OCI-LY1 (cell line): ENCODE measurements at regions not wholly inside any gene's neighbourhood (a gene's known extent, or its start where the extent isn't known, plus 50 kb on each side); places are given as distances from the start of the nearest gene placed in this dataset.

Experiments used
- CTCF ChIP-seq: fragments of 200-600 bp; sonication (generic), shearing (Covaris generic); IDR thresholded peaks from 2 replicates; pipeline ENCODE4 v1.5.1; 2017; ENCODE audit warnings: mild to moderate bottlenecking, antibody characterized with exemption, low read length, moderate library complexity, mixed read lengths
- EZH2 ChIP-seq: fragments of 200-600 bp; sonication (generic), shearing (Covaris generic); IDR thresholded peaks from 2 replicates; pipeline ENCODE4 v1.8.0; 2017; ENCODE audit warnings: borderline replicate concordance, mixed run types, mild to moderate bottlenecking, antibody characterized with exemption, low read length, moderate library complexity, mixed read lengths

- no peak for TF ChIP-seq CTCF
- TF ChIP-seq EZH2: no peak
These were observed 266.6 kb downstream of the CGGBP1 start for GRCh38 chr3:87792198-87792533.
